B cell (primary cell): ENCODE measurements at regions not wholly inside any gene's neighbourhood (a gene's known extent, or its start where the extent isn't known, plus 50 kb on each side); places are given as distances from the start of the nearest gene placed in this dataset.

Source experiments
- EZH2 ChIP-seq: IDR thresholded peaks from 2 replicates; pipeline ENCODE4 v1.6.1; 2012; ENCODE audit warnings: borderline replicate concordance, low read depth, mild to moderate bottlenecking, moderate library complexity, low read length; ENCODE audit not compliant: insufficient read depth, poor library complexity, severe bottlenecking
- TF ChIP-seq, protein P1 (sequence below): fragments of 200-600 bp; IDR thresholded peaks from one replicate; pipeline ENCODE4 v1.8.0; 2022; ENCODE audit warnings: antibody characterized with exemption, mild to moderate bottlenecking

DNA sequence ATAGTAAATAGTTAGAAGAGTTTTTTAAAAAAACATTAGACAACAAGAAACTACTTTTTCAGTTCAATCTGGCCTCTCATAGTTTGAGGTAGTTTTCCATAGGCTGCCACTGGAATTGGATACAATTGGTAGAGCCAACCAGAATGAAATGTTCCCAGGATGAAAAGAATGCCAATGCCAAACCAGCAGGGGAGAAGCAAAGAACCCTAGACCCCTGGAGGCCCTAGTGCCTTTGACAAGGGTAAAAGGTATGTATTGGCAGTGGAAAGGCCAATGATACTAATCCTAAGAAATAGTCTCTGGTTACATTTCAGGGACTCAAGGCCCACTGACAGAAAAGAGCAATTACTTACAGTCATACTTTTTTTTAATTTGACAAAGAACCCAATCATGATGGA is 77.4 kb upstream of the SEM1 start:
- TF ChIP-seq, protein P1, sequence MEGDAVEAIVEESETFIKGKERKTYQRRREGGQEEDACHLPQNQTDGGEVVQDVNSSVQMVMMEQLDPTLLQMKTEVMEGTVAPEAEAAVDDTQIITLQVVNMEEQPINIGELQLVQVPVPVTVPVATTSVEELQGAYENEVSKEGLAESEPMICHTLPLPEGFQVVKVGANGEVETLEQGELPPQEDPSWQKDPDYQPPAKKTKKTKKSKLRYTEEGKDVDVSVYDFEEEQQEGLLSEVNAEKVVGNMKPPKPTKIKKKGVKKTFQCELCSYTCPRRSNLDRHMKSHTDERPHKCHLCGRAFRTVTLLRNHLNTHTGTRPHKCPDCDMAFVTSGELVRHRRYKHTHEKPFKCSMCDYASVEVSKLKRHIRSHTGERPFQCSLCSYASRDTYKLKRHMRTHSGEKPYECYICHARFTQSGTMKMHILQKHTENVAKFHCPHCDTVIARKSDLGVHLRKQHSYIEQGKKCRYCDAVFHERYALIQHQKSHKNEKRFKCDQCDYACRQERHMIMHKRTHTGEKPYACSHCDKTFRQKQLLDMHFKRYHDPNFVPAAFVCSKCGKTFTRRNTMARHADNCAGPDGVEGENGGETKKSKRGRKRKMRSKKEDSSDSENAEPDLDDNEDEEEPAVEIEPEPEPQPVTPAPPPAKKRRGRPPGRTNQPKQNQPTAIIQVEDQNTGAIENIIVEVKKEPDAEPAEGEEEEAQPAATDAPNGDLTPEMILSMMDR: no peak
- TF ChIP-seq EZH2: no peak
